Thoracic aorta (tissue), 2 donors: ENCODE measurements at regions not wholly inside any gene's neighbourhood (a gene's known extent, or its start where the extent isn't known, plus 50 kb on each side); places are given as distances from the start of the nearest gene placed in this dataset.

ENCODE experiments used
- ATAC-seq: fragments of 150-250 bp; one replicate; pipeline ENCODE4 v1.8.0; 2017; ENCODE audit warnings: low read depth; ENCODE audit not compliant: insufficient number of reproducible peaks, low FRiP score
- DNase-seq: peaks from one replicate; pipeline ENCODE4 v3.0.0-alpha.2; 2020; ENCODE audit warnings: low spot score
- H3K27ac ChIP-seq, 2 donors: fragments of 200-600 bp; sonication (generic); 1 replicate in 1 of 2; 2 replicates in 1 of 2; pipeline ENCODE4 v1.5.1; 2016; ENCODE audit warnings: mild to moderate bottlenecking in 2 of 2, moderate library complexity in 2 of 2
- H3K27me3 ChIP-seq: fragments of 200-600 bp; sonication (generic); replicated peaks from 2 replicates; pipeline ENCODE4 v1.6.0; 2016; ENCODE audit warnings: mild to moderate bottlenecking; ENCODE audit not compliant: insufficient read depth
- H3K36me3 ChIP-seq: fragments of 200-600 bp; sonication (generic); one replicate; pipeline ENCODE4 v1.5.1; 2016
- H3K4me1 ChIP-seq, 2 donors: fragments of 200-600 bp; sonication (generic); 1 replicate in 1 of 2; 2 replicates in 1 of 2; pipeline versions ENCODE4 v1.5.1 to v1.6.0; 2016; ENCODE audit warnings: low read depth in 2 of 2, mild to moderate bottlenecking in 1 of 2; ENCODE audit not compliant: control insufficient read depth in 1 of 2
- H3K4me3 ChIP-seq: fragments of 200-600 bp; sonication (generic); 2 replicates; pipeline ENCODE4 v1.5.1; 2016; ENCODE audit warnings: mild to moderate bottlenecking
- H3K9me3 ChIP-seq: fragments of 200-600 bp; sonication (generic); 2 replicates; pipeline ENCODE4 v1.5.1; 2016
- CTCF ChIP-seq: fragments of 200-600 bp; sonication (generic); IDR thresholded peaks from one replicate; pipeline ENCODE4 v1.5.1; 2019; ENCODE audit warnings: antibody characterized with exemption

DNA sequence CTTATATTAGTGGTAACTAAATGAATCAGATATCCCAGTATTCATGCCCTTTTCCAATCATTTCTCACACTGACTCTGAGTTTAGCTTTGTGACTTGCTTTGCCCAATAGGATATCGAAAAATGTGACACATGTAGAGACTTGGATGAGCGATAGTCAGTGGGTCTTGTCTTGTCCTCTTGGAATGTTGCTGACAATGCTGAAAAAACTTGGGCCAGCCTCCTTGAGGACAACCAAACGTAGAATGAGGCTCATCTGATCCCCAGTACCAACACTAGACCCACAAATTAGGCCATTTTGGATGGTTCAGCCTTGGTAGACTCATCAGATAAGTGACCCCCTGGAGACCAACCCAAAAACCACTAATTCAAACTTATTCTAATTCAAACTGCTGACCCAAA lies 351.0 kb downstream of the GRIN2B start:
- Histone ChIP-seq H3K36me3 (no peaks in the 10 kb centered on the region), H3K27ac (no peak overlapping the region), H3K27me3 (no peaks in the 10 kb centered on the region), H3K4me1 (no peaks in the 10 kb centered on the region), H3K9me3 (no peaks in the 10 kb centered on the region), H3K4me3 (no peak overlapping the region)
- DNase-seq (no peak), ATAC-seq (no peak)
- TF ChIP-seq CTCF: no peak

- ATAC-seq: no peak
- Histone ChIP-seq H3K4me1 (no peaks in the 10 kb centered on the region), H3K27me3 (no peaks in the 10 kb centered on the region), H3K4me3 (no peak overlapping the region), H3K9me3 (no peaks in the 10 kb centered on the region), H3K27ac (no peak overlapping the region), H3K36me3 (no peaks in the 10 kb centered on the region)
- no peak for TF ChIP-seq CTCF
- DNase-seq: no peak
Observed at GRCh38 chr12:13628067-13628466, 353.3 kb downstream of the GRIN2B start.

GRCh38 chr12:13627536-13627935 lies 353.9 kb downstream of the GRIN2B start:
- Histone ChIP-seq H3K4me1 (no peaks in the 10 kb centered on the region), H3K4me3 (no peak overlapping the region), H3K27me3 (no peaks in the 10 kb centered on the region), H3K9me3 (no peaks in the 10 kb centered on the region), H3K27ac (no peak overlapping the region), H3K36me3 (no peaks in the 10 kb centered on the region)
- ATAC-seq (no peak), DNase-seq (no peak)
- no peak for TF ChIP-seq CTCF

GRCh38 chr12:13613297-13613696 lies 368.1 kb downstream of the GRIN2B start:
- no peaks in the 10 kb centered on the region for H3K9me3 ChIP-seq
- ATAC-seq (no peak), DNase-seq (no peak)
- no peak overlapping the region for H3K27ac ChIP-seq
- no peak overlapping the region for H3K4me3 ChIP-seq
- H3K4me1 ChIP-seq: no peaks in the 10 kb centered on the region
- no peaks in the 10 kb centered on the region for H3K36me3 ChIP-seq
- no peak for TF ChIP-seq CTCF
- H3K27me3 ChIP-seq: no peaks in the 10 kb centered on the region

DNA sequence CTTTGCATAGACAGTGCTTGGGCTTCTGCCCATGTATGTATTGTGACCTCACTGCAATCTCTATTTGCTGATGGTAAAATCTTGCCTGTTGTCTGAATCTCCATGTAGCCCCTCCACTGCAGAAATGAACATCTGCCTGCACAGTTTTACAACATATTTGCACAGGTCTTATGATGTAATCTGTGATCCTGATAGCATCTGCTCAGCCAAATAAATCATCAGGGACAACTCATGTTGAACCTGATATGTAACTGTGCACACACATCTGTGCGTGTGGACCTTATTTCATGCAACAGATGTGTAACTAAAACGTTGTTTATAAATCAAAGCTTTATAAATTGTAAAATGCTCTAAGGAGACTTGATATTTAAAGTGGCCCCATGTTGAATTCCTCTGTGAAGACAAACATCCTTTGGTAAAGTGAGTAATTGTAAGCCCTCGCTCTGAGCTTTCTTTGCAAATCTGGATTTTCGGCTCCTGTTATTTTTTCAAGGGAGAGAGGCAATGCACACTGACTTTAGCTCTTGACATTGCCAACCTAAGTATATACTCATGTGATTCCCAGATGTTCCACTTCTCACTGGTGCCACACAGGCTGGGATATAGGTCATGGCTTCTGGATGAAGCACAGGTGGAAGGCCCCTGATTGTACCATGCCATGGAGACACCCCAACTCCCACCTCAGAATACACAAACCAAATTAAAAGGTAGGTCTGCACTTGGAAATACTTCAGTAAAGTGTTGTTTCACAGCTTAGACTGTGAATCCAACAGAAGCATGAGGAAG lies 371.3 kb downstream of the GRIN2B start:
- DNase-seq: no peak
- H3K9me3 ChIP-seq: no peaks in the 10 kb centered on the region
- H3K27ac ChIP-seq: no peak overlapping the region
- no peaks in the 10 kb centered on the region for H3K36me3 ChIP-seq
- H3K4me1 ChIP-seq: no peaks in the 10 kb centered on the region
- ATAC-seq: no peak
- no peak overlapping the region for H3K4me3 ChIP-seq
- no peak for TF ChIP-seq CTCF
- no peaks in the 10 kb centered on the region for H3K27me3 ChIP-seq
